Ovary (tissue), 3 donors: ENCODE measurements at regions not wholly inside any gene's neighbourhood (a gene's known extent, or its start where the extent isn't known, plus 50 kb on each side); places are given as distances from the start of the nearest gene placed in this dataset.

Experiments
- EP300 ChIP-seq: sonication (generic); formaldehyde crosslinking; IDR thresholded peaks from one replicate; pipeline ENCODE4 v1.6.1; 2017; ENCODE audit warnings: antibody characterized with exemption
- POLR2A ChIP-seq: fragments of 450-650 bp; IDR thresholded peaks from one replicate; pipeline ENCODE4 v1.6.1; 2017; ENCODE audit warnings: antibody characterized with exemption, mild to moderate bottlenecking, moderate library complexity
- TF ChIP-seq, protein P1 (sequence below), 3 donors: fragments of 450-650 bp in 2 of 3; fragments of 200-600 bp in 1 of 3; IDR thresholded peaks; one replicate each; pipeline versions ENCODE4 v1.5.1 to v1.8.0; 2016 to 2022; ENCODE audit warnings: antibody characterized with exemption in 3 of 3, mild to moderate bottlenecking in 1 of 3
- donor health status: DM: no; HTN: no; CAD: no.

DNA sequence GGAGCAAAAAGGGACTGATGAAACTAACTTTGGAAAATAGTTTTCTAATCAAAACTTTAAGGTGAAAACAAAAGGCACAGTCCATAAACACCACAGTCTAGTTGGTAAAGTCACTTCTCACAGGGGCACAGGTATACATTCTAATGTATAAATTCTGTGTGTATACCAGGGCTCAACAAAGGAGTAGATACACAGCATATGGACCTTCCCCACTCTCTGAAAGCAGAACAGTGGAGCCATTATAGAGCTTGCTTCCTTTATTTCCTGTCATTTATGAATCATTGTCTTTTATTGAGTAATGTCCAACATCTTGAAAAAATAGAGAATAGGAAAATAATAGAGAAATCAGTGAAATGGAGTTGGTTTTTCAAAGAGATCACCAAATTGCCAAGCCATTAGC, 746.5 kb upstream of the CHRM3 start:
- TF ChIP-seq EP300, result no peak
- TF ChIP-seq, protein P1, sequence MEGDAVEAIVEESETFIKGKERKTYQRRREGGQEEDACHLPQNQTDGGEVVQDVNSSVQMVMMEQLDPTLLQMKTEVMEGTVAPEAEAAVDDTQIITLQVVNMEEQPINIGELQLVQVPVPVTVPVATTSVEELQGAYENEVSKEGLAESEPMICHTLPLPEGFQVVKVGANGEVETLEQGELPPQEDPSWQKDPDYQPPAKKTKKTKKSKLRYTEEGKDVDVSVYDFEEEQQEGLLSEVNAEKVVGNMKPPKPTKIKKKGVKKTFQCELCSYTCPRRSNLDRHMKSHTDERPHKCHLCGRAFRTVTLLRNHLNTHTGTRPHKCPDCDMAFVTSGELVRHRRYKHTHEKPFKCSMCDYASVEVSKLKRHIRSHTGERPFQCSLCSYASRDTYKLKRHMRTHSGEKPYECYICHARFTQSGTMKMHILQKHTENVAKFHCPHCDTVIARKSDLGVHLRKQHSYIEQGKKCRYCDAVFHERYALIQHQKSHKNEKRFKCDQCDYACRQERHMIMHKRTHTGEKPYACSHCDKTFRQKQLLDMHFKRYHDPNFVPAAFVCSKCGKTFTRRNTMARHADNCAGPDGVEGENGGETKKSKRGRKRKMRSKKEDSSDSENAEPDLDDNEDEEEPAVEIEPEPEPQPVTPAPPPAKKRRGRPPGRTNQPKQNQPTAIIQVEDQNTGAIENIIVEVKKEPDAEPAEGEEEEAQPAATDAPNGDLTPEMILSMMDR (IDR thresholded peaks at IDR 0.05), result no peak
- no peak for TF ChIP-seq POLR2A
